ENCODE measurements at regions not wholly inside any gene's neighbourhood (a gene's known extent, or its start where the extent isn't known, plus 50 kb on each side); places are given as distances from the start of the nearest gene placed in this dataset.

DNA sequence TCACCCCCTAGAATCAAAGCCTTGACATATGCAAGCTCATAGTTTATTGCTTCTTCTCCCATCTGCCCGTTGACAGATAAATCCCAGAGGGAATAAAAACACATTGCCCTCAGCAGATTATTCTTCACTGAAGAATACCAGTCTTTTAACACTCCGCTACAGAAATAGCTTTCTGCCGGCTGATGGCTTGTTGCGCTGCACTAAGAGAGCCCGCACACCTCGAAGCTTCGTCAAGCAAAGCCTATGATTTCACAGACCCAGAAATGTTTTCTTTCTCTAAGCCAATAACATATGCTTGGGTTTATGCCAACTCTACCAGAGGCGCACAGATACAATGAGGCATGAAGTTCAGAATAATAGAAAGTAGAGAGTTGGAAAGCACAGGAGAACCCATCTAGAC is 208.9 kb upstream of the FOXQ1 start:
- peaks cover 52% of the 10 kb centered on the region for H3K27me3 Mint-ChIP-seq (ENCODE audit: low read depth)
- H3K36me3 Mint-ChIP-seq (ENCODE audit: low read depth) = no peaks in the 10 kb centered on the region
- DNase-seq (ENCODE audit: low read depth, low spot score) = no peak
- no peak overlapping the region for H3K4me3 Mint-ChIP-seq
- H3K4me1 Mint-ChIP-seq = peaks cover 11% of the 10 kb centered on the region
- no peaks in the 10 kb centered on the region for H3K9me3 Mint-ChIP-seq
- TF ChIP-seq CTCF (conservative IDR thresholded peaks at IDR 0.05) = no peak
- no peak overlapping the region for H3K27ac Mint-ChIP-seq (ENCODE audit: unreplicated experiment)

GRCh38 chr6:1100269-1100668 is 211.6 kb upstream of the FOXQ1 start:
- H3K36me3 Mint-ChIP-seq (ENCODE audit: low read depth) = no peaks in the 10 kb centered on the region
- no peak for TF ChIP-seq CTCF (conservative IDR thresholded peaks at IDR 0.05)
- DNase-seq (ENCODE audit: low read depth, low spot score) = no peak
- H3K4me1 Mint-ChIP-seq = peaks cover 11% of the 10 kb centered on the region
- H3K4me3 Mint-ChIP-seq = no peak overlapping the region
- no peak overlapping the region for H3K27ac Mint-ChIP-seq (ENCODE audit: unreplicated experiment)
- H3K9me3 Mint-ChIP-seq = no peaks in the 10 kb centered on the region
- H3K27me3 Mint-ChIP-seq (ENCODE audit: low read depth) = peaks cover 48% of the 10 kb centered on the region

DNA sequence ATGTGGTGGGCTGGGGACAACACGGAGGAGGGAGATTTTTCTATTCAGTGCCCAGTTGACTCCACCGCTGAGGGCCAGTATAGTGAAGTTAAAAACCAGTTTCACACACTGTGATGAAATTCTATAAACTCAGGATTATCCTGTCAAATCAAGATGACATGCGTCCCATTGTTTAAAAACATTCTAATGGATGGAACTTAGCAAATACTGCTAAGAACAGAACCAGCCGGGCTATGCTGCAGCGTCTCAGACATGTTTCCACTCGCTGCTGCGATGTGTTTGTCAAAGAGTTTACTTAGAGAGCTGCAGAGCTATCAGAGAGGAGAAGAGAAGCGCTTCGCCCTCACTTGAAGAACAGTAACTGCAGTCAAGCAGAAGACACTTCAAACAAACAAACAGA is 212.6 kb upstream of the FOXQ1 start:
- Mint-ChIP-seq H3K27me3 (ENCODE audit: low read depth) (peaks cover 41% of the 10 kb centered on the region), H3K4me3 (no peak overlapping the region)
- TF ChIP-seq CTCF (conservative IDR thresholded peaks at IDR 0.05) = no peak

DNA sequence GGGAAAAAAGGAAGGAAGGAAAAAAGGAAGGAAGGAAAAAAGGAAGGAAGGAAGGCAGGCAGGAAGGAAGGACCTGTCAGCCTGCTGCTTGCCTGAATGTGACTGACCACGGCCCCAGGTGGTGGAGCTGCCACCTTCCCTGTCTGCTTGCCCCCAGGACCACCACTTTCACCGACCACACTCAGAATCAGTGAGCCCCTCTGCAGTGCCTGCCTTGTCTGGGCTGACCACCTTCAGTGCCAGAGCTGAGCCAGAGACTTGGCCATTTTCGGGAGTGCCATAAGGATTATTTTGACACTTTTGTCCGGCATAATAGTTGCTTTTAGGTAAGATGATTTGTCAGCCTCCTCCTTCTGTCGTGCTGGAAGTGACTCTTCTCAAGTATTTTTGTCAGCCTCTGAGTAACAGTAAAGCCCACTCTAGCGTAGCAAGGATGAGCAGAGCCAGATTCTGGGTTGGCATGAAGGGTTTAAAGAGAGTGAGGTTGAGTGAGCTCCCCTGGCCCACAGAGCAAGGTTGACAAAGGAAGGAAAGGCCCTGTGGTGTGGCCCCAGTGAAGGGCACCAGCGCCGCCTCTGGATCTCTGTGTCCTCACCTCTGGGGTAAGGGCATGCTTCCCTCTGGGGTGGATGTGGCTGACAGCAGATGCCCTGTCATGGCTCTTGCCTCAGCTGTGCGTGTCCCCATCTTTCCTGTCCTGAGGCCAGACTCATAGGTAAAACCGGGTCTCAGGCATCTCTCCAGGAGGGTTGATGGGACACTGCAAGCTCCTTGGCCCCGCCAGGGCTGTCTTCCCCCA is 214.7 kb upstream of the FOXQ1 start:
- H3K36me3 Mint-ChIP-seq (ENCODE audit: low read depth) = no peaks in the 10 kb centered on the region
- H3K27ac Mint-ChIP-seq (ENCODE audit: unreplicated experiment) = no peak overlapping the region
- no peak for TF ChIP-seq CTCF (conservative IDR thresholded peaks at IDR 0.05)
- no peaks in the 10 kb centered on the region for H3K4me1 Mint-ChIP-seq
- H3K4me3 Mint-ChIP-seq = no peak overlapping the region
- H3K27me3 Mint-ChIP-seq (ENCODE audit: low read depth) = peaks cover 26% of the 10 kb centered on the region
- H3K9me3 Mint-ChIP-seq = no peaks in the 10 kb centered on the region
- DNase-seq (ENCODE audit: low read depth, low spot score) = no peak

More for the DNA sequence above, 212.6 kb upstream of the FOXQ1 start:
- H3K9me3 Mint-ChIP-seq = no peaks in the 10 kb centered on the region
- no peaks in the 10 kb centered on the region for H3K36me3 Mint-ChIP-seq (ENCODE audit: low read depth)
- no peak overlapping the region for H3K27ac Mint-ChIP-seq (ENCODE audit: unreplicated experiment)
- H3K4me1 Mint-ChIP-seq = peaks cover 6% of the 10 kb centered on the region
- DNase-seq (ENCODE audit: low read depth, low spot score) = no peak

- no peaks in the 10 kb centered on the region for H3K4me1 Mint-ChIP-seq
- no peaks in the 10 kb centered on the region for H3K36me3 Mint-ChIP-seq (ENCODE audit: low read depth)
- no peak overlapping the region for H3K27ac Mint-ChIP-seq (ENCODE audit: unreplicated experiment)
- H3K4me3 Mint-ChIP-seq = no peak overlapping the region
- H3K9me3 Mint-ChIP-seq = no peaks in the 10 kb centered on the region
- peaks cover 11% of the 10 kb centered on the region for H3K27me3 Mint-ChIP-seq (ENCODE audit: low read depth)
- no peak for DNase-seq (ENCODE audit: low read depth, low spot score)
- no peak for TF ChIP-seq CTCF (conservative IDR thresholded peaks at IDR 0.05)
These were observed 217.6 kb upstream of the FOXQ1 start for GRCh38 chr6:1094306-1094705.
